ENCODE measurements at regions not wholly inside any gene's neighbourhood (a gene's known extent, or its start where the extent isn't known, plus 50 kb on each side); places are given as distances from the start of the nearest gene placed in this dataset.

GRCh38 chr7:20529260-20529659 is 86.2 kb upstream of the ABCB5 start:
- ChIA-PET POLR2A (no interaction called here), CTCF (no interaction called here)
- TF ChIP-seq CTCF (IDR thresholded peaks at IDR 0.05; ENCODE audit: control extremely low read depth, extremely low read depth, low read depth, missing control alignments): no peak
- no peak for DNase-seq (ENCODE audit: extremely low spot score)

DNA sequence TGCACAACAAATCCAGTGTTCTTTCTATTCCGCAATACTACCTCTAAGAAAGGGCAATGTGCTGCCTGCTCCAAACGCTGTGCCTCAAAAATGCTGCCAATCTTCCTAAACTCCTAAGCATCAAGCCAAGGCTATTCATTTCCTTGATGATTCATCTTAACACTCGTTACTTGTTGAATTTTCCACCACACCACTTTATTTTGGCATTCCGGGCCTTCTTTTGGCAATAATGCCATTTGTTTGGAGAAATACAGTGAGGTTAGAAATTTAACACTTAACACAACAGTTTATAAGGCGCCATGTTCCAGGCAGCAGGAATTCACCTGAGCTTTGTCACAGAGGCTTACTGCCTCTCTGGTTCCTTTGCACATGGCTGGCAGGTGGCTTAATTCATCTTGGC is 82.6 kb upstream of the ABCB5 start:
- no peak for DNase-seq (ENCODE audit: extremely low spot score)
- ChIA-PET POLR2A (no interaction called here), CTCF (interaction anchor here (1.1 to 1.5 kb wide), 3 partner anchors 9 to 65 kb away, joined by 3 to 5 read pairs (median 4); no protein-coding TSS in a partner anchor)
- no peak for TF ChIP-seq CTCF (IDR thresholded peaks at IDR 0.05; ENCODE audit: control extremely low read depth, extremely low read depth, low read depth, missing control alignments)

GRCh38 chr7:20534543-20534942 is 80.9 kb upstream of the ABCB5 start:
- no peak for DNase-seq (ENCODE audit: extremely low spot score)
- ChIA-PET CTCF (no interaction called here), POLR2A (no interaction called here)
- TF ChIP-seq CTCF (IDR thresholded peaks at IDR 0.05; ENCODE audit: control extremely low read depth, extremely low read depth, low read depth, missing control alignments): no peak

GRCh38 chr7:20535541-20535940 is 79.9 kb upstream of the ABCB5 start:
- no peak for DNase-seq (ENCODE audit: extremely low spot score)
- POLR2A ChIA-PET: no interaction called here
- no peak for TF ChIP-seq CTCF (IDR thresholded peaks at IDR 0.05; ENCODE audit: control extremely low read depth, extremely low read depth, low read depth, missing control alignments)
- CTCF ChIA-PET: no interaction called here

DNA sequence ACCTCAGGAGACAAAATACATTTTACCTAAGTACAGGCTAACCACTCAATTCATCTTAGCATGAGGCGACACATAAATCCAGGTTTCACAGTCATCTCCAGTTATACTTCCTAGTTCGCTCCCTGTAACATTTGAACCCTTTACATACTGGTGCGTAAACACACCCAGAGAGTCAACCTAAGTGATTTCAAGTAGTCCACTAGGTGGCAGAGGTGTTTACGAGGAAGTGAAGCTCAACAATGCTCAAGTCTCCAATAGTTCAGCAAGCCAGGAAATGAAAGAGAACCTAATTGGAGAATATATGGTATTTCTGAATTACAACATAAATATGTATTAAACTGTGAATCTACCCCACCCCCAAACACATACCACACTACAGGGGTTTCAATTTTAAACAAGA is 76.3 kb upstream of the ABCB5 start:
- POLR2A ChIA-PET: no interaction called here
- no peak for DNase-seq (ENCODE audit: extremely low spot score)
- CTCF ChIA-PET: no interaction called here
- no peak for TF ChIP-seq CTCF (IDR thresholded peaks at IDR 0.05; ENCODE audit: control extremely low read depth, extremely low read depth, low read depth, missing control alignments)

- DNase-seq (ENCODE audit: extremely low spot score): no peak
- ChIA-PET CTCF (interaction anchor here (0.7 to 2.4 kb wide), 4 partner anchors 9 to 15 kb away, joined by 3 to 5 read pairs (median 4); no protein-coding TSS in a partner anchor), POLR2A (no interaction called here)
- no peak for TF ChIP-seq CTCF (IDR thresholded peaks at IDR 0.05; ENCODE audit: control extremely low read depth, extremely low read depth, low read depth, missing control alignments)
These were observed 73.7 kb upstream of the ABCB5 start for GRCh38 chr7:20541608-20542349.

All from GM10248 (cell line).